ENCODE measurements at regions not wholly inside any gene's neighbourhood (a gene's known extent, or its start where the extent isn't known, plus 50 kb on each side); places are given as distances from the start of the nearest gene placed in this dataset.
"Not testable (repeated sequence)": the region's sequence is repeated elsewhere in the genome, so short reads cannot be mapped to it uniquely, and the experiment has no call there.

GRCh38 chr1:85520826-85521820, 56.2 kb upstream of the DDAH1 start:
- H2AFZ ChIP-seq (ENCODE audit: low read depth, low read length); H3K36me3 ChIP-seq (ENCODE audit: insufficient read depth, low read length); H3K4me3 ChIP-seq (ENCODE audit: low read length); H3K9me3 ChIP-seq (ENCODE audit: low read length); H3K27me3 ChIP-seq (ENCODE audit: insufficient read depth, low read length): not testable (repeated sequence)
- peaks cover 14% of the 10 kb centered on the region for H3K4me1 ChIP-seq (ENCODE audit: insufficient read depth, low read length)

GRCh38 chr1:85522458-85522857, 57.5 kb upstream of the DDAH1 start:
- H3K4me3 ChIP-seq (ENCODE audit: low read length); H3K9me3 ChIP-seq (ENCODE audit: low read length); H2AFZ ChIP-seq (ENCODE audit: low read depth, low read length); H3K27me3 ChIP-seq (ENCODE audit: insufficient read depth, low read length); H3K36me3 ChIP-seq (ENCODE audit: insufficient read depth, low read length): not testable (repeated sequence)
- H3K4me1 ChIP-seq (ENCODE audit: insufficient read depth, low read length) = peaks cover 20% of the 10 kb centered on the region

GRCh38 chr1:85523061-85523460, 57.5 kb upstream of the CCN1 start:
- not testable (repeated sequence) for H3K27me3 ChIP-seq (ENCODE audit: insufficient read depth, low read length); H3K4me3 ChIP-seq (ENCODE audit: low read length); H2AFZ ChIP-seq (ENCODE audit: low read depth, low read length); H3K36me3 ChIP-seq (ENCODE audit: insufficient read depth, low read length); H3K9me3 ChIP-seq (ENCODE audit: low read length)
- H3K4me1 ChIP-seq (ENCODE audit: insufficient read depth, low read length) = peaks cover 20% of the 10 kb centered on the region

DNA sequence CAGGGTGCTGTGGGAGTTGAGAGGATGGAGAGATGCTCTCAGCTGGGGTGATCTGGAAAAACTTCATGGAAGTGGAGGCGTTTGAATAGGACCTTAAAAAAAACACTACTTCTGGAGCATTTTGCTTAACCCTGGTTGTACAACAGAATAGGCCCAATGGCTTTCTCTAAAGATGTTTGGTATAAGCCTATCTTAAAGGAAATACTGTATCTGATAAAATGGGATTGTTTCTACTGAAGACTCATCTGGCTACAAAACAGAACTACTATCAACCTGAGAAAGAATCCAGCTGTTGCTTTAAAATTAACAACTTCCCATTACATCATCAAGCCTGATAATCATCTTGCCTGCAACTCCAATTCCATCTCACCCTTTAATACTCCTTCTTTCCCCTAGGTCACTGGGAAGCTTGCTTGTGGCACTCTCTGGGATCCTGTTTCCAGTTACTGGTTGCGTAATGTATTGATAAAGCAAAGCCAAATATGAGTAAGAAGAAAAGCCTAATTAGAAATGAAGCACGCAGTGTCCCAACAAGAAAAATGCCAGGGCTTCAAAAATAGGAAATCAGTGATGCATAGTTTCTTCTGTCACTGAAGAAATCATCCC, 56.2 kb upstream of the CCN1 start:
- H3K36me3 ChIP-seq (ENCODE audit: insufficient read depth, low read length); H2AFZ ChIP-seq (ENCODE audit: low read depth, low read length); H3K9me3 ChIP-seq (ENCODE audit: low read length); H3K27me3 ChIP-seq (ENCODE audit: insufficient read depth, low read length); H3K4me3 ChIP-seq (ENCODE audit: low read length): not testable (repeated sequence)
- peaks cover 20% of the 10 kb centered on the region for H3K4me1 ChIP-seq (ENCODE audit: insufficient read depth, low read length)

DNA sequence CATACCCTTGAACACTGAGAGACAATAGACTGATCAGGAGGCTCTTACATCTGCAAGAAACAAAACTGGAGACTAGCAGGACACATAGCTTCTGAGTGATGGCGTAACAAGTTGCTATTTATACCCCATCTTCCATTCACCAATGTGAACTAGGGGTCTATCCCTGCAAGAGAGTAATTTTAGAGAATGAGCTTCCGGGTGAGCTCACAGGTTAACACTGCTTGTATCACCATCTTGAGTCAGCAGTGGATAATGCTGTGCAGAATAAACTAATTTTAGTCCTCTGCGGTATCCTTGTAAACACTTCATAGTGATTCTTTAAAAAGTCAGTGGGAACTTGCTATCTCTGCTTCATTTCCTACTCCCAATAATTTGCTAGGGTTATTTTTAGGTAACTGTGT, 55.0 kb upstream of the CCN1 start:
- H3K27me3 ChIP-seq (ENCODE audit: insufficient read depth, low read length); H3K4me3 ChIP-seq (ENCODE audit: low read length); H3K9me3 ChIP-seq (ENCODE audit: low read length); H3K36me3 ChIP-seq (ENCODE audit: insufficient read depth, low read length); H2AFZ ChIP-seq (ENCODE audit: low read depth, low read length): not testable (repeated sequence)
- H3K4me1 ChIP-seq (ENCODE audit: insufficient read depth, low read length) = peaks cover 20% of the 10 kb centered on the region

DNA sequence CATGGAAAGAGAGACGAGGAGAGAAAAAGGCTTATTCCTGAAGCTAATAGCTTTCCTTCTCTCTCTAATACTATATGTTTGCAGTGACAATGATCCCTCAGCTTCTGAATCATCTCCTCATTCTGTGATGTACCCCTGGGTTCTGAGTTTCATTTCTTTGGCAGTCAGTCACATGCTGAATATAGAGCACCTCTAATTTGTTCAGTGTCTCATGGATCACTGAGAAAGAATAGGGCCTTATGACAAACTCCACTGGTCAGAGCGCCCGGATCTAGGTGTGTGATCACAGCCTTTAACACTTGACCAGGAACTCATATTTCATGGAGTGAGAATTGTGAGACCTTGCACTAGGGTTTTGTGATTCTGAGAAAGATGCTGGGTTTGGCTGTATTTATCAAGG, 54.3 kb upstream of the CCN1 start:
- H3K36me3 ChIP-seq (ENCODE audit: insufficient read depth, low read length); H3K27me3 ChIP-seq (ENCODE audit: insufficient read depth, low read length); H3K9me3 ChIP-seq (ENCODE audit: low read length); H3K4me3 ChIP-seq (ENCODE audit: low read length); H2AFZ ChIP-seq (ENCODE audit: low read depth, low read length): not testable (repeated sequence)
- peaks cover 20% of the 10 kb centered on the region for H3K4me1 ChIP-seq (ENCODE audit: insufficient read depth, low read length)

DNA sequence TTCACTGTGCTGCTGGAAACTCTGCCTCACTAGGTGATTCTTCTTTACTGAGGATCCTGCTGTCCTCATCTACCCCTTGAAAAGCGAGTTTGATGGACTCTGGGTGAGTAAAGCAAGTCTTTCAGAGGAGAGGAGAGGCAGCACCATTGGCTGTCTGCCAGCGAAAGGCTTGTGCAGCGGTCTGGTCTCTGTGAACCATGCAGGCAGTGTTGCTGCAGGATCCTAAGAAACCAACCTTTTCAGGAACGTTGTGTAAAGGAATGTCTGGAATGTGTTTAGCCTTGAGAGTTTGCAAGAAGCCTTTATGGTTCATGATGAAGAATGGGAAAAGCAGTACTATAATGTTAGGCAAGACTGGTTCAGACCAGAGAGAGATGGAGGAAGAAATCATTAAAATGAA, 53.4 kb upstream of the CCN1 start:
- Histone ChIP-seq H3K4me1 (ENCODE audit: insufficient read depth, low read length) (peaks cover 16% of the 10 kb centered on the region), H3K4me3 (ENCODE audit: low read length) (peak overlapping the region; percentile 43)
- not testable (repeated sequence) for H3K9me3 ChIP-seq (ENCODE audit: low read length); H2AFZ ChIP-seq (ENCODE audit: low read depth, low read length); H3K36me3 ChIP-seq (ENCODE audit: insufficient read depth, low read length); H3K27me3 ChIP-seq (ENCODE audit: insufficient read depth, low read length)

Measured in neuron (in vitro differentiated cells).